HepG2 (cell line): ENCODE measurements at regions not wholly inside any gene's neighbourhood (a gene's known extent, or its start where the extent isn't known, plus 50 kb on each side); places are given as distances from the start of the nearest gene placed in this dataset.

Experiments
- FOXO1 ChIP-seq: sonication (generic); formaldehyde crosslinking; IDR thresholded peaks from 2 replicates; pipeline ENCODE4 v1.4.0; 2020; ENCODE audit warnings: missing genetic modification reagents
- GATAD2A ChIP-seq: IDR thresholded peaks from 2 replicates; pipeline ENCODE4 v1.6.1; 2016
- GTF3A ChIP-seq: sonication (generic); formaldehyde crosslinking; conservative IDR thresholded peaks from 2 replicates; pipeline ENCODE4 v1.4.0; 2020; ENCODE audit warnings: mild to moderate bottlenecking, missing genetic modification reagents
- MTF1 ChIP-seq: sonication (generic); formaldehyde crosslinking; IDR thresholded peaks from 2 replicates; pipeline ENCODE4 v1.5.0; 2020; ENCODE audit warnings: missing genetic modification reagents
- PHF5A ChIP-seq: IDR thresholded peaks from one replicate; pipeline ENCODE4 v1.6.1; 2018; ENCODE audit warnings: low read depth, missing genetic modification reagents; ENCODE audit not compliant: unreplicated experiment
- RBAK ChIP-seq: sonication (generic); formaldehyde crosslinking; IDR thresholded peaks from 2 replicates; pipeline ENCODE4 v1.5.1; 2020; ENCODE audit warnings: mild to moderate bottlenecking, missing genetic modification reagents
- ZFP1 ChIP-seq: IDR thresholded peaks from 2 replicates; pipeline ENCODE4 v1.6.1; 2016
- ZNF724P ChIP-seq: sonication (generic); formaldehyde crosslinking; IDR thresholded peaks from 2 replicates; pipeline ENCODE4 v1.8.0; 2022; ENCODE audit warnings: missing genetic modification reagents, borderline replicate concordance
- TF ChIP-seq, protein P1 (sequence below): sonication (generic); formaldehyde crosslinking; IDR thresholded peaks from 2 replicates; pipeline ENCODE4 v1.5.1; 2020; ENCODE audit warnings: mild to moderate bottlenecking, missing genetic modification reagents
- TF ChIP-seq, protein P2 (sequence below): sonication (generic); formaldehyde crosslinking; IDR thresholded peaks from 2 replicates; pipeline ENCODE4 v1.5.1; 2020; ENCODE audit warnings: missing genetic modification reagents, mild to moderate bottlenecking, borderline replicate concordance
- TF ChIP-seq, protein P3 (sequence below): sonication (generic); formaldehyde crosslinking; IDR thresholded peaks from 2 replicates; pipeline ENCODE4 v1.9.0; 2021; ENCODE audit warnings: missing genetic modification reagents, borderline replicate concordance
- TF ChIP-seq, protein P4 (sequence below): sonication (generic); formaldehyde crosslinking; IDR thresholded peaks from 2 replicates; pipeline ENCODE4 v1.8.0; 2022; ENCODE audit warnings: mild to moderate bottlenecking, missing genetic modification reagents; ENCODE audit not compliant: insufficient replicate concordance
- TF ChIP-seq, protein P5 (sequence below): sonication (generic); formaldehyde crosslinking; IDR thresholded peaks from 2 replicates; pipeline ENCODE4 v1.8.0; 2023; ENCODE audit warnings: mild to moderate bottlenecking, missing genetic modification reagents

DNA sequence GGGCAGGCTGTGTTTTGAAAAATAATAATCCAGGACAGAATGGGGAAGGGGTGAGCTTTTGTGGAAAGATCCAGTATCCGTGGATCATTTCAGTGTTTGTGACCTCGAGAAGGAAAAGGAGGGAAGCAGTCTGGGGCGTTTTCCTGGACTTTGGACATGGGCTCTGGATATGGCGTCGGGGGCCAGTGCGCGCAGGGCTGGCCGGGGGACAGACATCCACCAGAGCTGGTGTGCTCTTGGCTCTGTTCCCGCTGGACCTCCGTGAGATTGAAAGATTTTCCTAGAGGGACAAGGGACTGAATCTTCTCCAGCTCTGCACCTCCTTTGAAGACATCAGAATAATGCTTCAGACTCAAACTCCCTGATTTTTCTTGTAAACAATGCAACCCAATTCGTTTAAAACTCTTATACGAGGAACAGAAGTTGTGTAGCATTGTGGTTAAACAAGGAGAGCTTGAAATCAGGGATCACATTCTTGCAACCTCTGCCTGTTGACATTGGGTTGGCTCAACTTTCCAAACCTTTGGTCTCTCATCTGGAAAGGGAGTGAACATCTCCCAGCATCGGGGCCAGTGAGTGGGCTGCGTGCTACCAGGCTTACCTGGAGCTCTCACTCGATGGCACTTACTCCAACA is 75.9 kb downstream of the C16orf95 start (continued):
- TF ChIP-seq, protein P1, sequence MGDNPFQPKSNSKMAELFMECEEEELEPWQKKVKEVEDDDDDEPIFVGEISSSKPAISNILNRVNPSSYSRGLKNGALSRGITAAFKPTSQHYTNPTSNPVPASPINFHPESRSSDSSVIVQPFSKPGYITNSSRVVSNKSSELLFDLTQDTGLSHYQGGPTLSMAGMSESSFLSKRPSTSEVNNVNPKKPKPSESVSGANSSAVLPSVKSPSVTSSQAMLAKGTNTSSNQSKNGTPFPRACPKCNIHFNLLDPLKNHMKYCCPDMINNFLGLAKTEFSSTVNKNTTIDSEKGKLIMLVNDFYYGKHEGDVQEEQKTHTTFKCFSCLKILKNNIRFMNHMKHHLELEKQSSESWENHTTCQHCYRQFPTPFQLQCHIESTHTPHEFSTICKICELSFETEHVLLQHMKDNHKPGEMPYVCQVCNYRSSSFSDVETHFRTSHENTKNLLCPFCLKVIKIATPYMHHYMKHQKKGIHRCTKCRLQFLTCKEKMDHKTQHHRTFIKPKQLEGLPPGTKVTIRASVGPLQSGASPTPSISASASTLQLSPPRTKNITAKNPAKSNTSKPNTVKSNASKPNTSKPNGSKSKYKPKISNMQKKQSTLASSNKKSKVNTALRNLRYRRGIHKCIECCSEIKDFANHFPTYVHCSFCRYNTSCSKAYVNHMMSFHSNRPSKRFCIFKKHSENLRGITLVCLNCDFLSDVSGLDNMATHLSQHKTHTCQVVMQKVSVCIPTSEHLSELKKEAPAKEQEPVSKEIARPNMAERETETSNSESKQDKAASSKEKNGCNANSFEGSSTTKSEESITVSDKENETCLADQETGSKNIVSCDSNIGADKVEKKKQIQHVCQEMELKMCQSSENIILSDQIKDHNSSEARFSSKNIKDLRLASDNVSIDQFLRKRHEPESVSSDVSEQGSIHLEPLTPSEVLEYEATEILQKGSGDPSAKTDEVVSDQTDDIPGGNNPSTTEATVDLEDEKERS (CRISPR knock-in tag) = peak; percentile 96
- TF ChIP-seq GTF3A (CRISPR knock-in tag) = no peak
- TF ChIP-seq ZNF724P (CRISPR knock-in tag) = no peak; the same call in 1 of the 2 replicates
- TF ChIP-seq, protein P2, sequence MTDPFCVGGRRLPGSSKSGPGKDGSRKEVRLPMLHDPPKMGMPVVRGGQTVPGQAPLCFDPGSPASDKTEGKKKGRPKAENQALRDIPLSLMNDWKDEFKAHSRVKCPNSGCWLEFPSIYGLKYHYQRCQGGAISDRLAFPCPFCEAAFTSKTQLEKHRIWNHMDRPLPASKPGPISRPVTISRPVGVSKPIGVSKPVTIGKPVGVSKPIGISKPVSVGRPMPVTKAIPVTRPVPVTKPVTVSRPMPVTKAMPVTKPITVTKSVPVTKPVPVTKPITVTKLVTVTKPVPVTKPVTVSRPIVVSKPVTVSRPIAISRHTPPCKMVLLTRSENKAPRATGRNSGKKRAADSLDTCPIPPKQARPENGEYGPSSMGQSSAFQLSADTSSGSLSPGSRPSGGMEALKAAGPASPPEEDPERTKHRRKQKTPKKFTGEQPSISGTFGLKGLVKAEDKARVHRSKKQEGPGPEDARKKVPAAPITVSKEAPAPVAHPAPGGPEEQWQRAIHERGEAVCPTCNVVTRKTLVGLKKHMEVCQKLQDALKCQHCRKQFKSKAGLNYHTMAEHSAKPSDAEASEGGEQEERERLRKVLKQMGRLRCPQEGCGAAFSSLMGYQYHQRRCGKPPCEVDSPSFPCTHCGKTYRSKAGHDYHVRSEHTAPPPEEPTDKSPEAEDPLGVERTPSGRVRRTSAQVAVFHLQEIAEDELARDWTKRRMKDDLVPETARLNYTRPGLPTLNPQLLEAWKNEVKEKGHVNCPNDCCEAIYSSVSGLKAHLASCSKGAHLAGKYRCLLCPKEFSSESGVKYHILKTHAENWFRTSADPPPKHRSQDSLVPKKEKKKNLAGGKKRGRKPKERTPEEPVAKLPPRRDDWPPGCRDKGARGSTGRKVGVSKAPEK = 0 out of 2 replicates have a peak, but pooled peaks have one; percentile 26
- TF ChIP-seq GATAD2A (CRISPR knock-in tag) = peak; percentile 59
- peak; percentile 58; the same call in 1 of the 2 replicates for TF ChIP-seq RBAK (CRISPR knock-in tag)
- TF ChIP-seq MTF1 (CRISPR knock-in tag) = no peak
- TF ChIP-seq, protein P3, sequence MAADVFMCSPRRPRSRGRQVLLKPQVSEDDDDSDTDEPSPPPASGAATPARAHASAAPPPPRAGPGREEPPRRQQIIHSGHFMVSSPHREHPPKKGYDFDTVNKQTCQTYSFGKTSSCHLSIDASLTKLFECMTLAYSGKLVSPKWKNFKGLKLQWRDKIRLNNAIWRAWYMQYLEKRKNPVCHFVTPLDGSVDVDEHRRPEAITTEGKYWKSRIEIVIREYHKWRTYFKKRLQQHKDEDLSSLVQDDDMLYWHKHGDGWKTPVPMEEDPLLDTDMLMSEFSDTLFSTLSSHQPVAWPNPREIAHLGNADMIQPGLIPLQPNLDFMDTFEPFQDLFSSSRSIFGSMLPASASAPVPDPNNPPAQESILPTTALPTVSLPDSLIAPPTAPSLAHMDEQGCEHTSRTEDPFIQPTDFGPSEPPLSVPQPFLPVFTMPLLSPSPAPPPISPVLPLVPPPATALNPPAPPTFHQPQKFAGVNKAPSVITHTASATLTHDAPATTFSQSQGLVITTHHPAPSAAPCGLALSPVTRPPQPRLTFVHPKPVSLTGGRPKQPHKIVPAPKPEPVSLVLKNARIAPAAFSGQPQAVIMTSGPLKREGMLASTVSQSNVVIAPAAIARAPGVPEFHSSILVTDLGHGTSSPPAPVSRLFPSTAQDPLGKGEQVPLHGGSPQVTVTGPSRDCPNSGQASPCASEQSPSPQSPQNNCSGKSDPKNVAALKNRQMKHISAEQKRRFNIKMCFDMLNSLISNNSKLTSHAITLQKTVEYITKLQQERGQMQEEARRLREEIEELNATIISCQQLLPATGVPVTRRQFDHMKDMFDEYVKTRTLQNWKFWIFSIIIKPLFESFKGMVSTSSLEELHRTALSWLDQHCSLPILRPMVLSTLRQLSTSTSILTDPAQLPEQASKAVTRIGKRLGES (CRISPR knock-in tag) = peak; percentile 59; the same call in 1 of the 2 replicates
- TF ChIP-seq FOXO1 = peak; percentile 63
- TF ChIP-seq, protein P4, sequence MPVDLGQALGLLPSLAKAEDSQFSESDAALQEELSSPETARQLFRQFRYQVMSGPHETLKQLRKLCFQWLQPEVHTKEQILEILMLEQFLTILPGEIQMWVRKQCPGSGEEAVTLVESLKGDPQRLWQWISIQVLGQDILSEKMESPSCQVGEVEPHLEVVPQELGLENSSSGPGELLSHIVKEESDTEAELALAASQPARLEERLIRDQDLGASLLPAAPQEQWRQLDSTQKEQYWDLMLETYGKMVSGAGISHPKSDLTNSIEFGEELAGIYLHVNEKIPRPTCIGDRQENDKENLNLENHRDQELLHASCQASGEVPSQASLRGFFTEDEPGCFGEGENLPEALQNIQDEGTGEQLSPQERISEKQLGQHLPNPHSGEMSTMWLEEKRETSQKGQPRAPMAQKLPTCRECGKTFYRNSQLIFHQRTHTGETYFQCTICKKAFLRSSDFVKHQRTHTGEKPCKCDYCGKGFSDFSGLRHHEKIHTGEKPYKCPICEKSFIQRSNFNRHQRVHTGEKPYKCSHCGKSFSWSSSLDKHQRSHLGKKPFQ (CRISPR knock-in tag) = peak; percentile 84
- TF ChIP-seq, protein P5, sequence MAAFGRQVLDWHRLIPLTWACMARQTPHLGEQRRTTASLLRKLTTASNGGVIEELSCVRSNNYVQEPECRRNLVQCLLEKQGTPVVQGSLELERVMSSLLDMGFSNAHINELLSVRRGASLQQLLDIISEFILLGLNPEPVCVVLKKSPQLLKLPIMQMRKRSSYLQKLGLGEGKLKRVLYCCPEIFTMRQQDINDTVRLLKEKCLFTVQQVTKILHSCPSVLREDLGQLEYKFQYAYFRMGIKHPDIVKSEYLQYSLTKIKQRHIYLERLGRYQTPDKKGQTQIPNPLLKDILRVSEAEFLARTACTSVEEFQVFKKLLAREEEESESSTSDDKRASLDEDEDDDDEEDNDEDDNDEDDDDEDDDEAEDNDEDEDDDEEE (CRISPR knock-in tag) = no peak
- peak; percentile 83 for TF ChIP-seq PHF5A
- TF ChIP-seq ZFP1 (CRISPR knock-in tag) = peak; percentile 26; the same call in 1 of the 2 replicates
